AG09319 (cell line): ENCODE measurements at regions not wholly inside any gene's neighbourhood (a gene's known extent, or its start where the extent isn't known, plus 50 kb on each side); places are given as distances from the start of the nearest gene placed in this dataset.

Experiments
- DNase-seq: peaks from one replicate; pipeline ENCODE4 v3.0.0-alpha.2; 2010; ENCODE audit warnings: low read depth; ENCODE audit errors: extremely low read depth
- TF ChIP-seq, protein P1 (sequence below): IDR thresholded peaks from 2 replicates; pipeline ENCODE4 v1.5.1; 2011; ENCODE audit warnings: low read depth, mild to moderate bottlenecking, inconsistent platforms, low read length, moderate library complexity

DNA sequence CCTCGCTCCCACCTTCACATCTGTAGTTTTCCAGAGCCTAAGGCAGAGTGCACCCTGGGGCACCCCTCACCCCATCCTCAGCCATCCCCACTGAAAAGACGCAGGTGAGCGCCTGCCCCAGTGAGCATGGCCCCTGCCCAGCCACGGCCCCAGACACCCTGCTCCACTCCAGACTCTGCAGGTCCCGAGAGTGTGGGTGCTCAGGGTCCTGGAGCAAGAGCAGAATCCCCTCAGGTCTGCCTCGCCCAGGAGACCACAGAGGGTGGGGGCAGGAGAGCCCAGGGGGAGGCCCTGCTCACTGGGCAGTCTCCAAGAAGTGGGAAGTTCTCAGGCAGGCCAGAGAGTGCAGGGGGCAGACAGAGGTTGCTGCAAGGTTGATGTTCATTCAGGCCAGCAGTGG, 158.6 kb upstream of the PPP1R26 start:
- TF ChIP-seq, protein P1, sequence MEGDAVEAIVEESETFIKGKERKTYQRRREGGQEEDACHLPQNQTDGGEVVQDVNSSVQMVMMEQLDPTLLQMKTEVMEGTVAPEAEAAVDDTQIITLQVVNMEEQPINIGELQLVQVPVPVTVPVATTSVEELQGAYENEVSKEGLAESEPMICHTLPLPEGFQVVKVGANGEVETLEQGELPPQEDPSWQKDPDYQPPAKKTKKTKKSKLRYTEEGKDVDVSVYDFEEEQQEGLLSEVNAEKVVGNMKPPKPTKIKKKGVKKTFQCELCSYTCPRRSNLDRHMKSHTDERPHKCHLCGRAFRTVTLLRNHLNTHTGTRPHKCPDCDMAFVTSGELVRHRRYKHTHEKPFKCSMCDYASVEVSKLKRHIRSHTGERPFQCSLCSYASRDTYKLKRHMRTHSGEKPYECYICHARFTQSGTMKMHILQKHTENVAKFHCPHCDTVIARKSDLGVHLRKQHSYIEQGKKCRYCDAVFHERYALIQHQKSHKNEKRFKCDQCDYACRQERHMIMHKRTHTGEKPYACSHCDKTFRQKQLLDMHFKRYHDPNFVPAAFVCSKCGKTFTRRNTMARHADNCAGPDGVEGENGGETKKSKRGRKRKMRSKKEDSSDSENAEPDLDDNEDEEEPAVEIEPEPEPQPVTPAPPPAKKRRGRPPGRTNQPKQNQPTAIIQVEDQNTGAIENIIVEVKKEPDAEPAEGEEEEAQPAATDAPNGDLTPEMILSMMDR: no peak
- no peak for DNase-seq

DNA sequence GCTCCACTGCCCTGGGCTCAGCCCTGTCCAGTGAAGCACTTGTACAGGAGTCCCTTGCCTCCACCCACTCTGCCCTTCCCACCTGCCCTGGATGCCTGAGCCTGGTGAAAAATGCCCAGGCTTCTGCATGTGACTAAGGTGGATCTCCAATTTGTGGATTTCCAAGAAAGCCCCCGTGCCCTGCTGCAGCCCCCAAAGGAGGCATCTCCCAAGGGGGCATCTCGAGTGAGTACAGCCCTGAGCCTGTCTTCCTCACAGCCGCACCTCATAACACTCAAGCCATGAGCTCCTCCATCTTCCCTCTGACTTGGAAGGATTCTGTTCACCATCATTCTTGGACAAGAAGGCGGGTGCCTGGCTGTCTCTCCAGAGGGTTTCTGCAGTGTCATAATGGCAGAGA, 158.0 kb upstream of the PPP1R26 start:
- DNase-seq: no peak
- TF ChIP-seq, protein P1: no peak

DNA sequence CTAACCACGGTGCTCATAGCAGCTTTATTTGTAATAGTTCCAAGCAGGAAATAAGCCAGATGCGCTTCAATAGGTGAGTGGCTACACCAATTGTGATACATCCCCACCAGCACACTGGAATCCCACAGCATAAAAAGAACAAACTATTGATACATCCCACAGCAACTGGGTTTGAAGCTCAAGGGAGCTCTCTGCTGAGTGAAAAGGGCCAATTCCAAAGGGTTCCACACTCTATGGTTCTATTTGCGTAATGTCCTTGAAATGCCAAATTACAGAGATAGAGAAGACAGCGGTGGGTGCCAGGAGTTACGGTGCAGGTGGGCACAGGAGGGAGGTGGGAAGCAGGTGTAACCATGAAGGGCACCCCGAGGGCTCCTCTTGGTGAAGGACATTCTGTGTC, 155.3 kb upstream of the PPP1R26 start:
- no peak for DNase-seq
- TF ChIP-seq, protein P1: no peak

DNA sequence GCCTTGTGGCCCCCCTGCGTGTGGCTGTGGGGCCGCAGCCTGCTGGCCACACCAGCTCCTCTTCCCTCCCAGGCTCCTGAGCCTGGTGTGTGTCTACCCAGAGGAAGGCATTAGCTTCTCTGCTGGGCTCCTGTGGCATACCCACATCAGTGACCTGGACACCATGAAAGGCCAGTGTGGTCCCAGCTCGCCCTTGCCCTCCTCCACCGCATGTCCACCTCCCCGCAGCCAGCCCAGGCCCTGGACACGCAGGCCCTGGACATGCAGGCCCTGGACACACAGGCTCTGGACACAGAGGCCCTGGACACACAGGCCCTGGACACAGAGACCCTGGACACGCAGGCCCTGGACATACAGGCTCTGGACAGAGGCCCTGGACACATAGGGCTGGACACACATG, 153.4 kb upstream of the PPP1R26 start:
- no peak for DNase-seq
- TF ChIP-seq, protein P1: no peak

DNA sequence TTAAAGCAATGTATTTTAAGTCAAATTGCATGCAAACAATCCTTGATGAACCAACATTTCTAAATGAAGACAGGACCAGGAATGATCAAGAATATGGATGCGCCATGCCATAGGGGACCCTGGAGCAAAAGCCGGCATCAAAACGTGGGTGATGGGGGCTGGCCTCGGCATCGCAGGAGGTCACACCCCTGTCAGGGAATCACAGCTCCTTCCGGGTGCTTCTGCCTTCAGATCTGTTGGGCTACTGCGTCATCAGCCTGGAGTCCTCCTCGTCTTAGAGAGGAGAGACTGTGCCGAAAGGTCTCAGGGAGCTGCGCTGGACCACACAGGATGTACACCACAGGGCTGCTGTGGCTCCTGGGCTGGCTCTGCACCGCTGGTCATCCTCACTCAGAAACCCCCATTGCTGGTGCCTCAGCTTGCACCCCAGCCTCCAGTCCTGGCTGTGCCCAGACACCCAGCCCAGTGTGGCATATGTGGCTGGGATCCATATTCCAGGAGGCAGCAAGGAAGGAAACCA, 152.9 kb upstream of the PPP1R26 start:
- no peak for DNase-seq
- TF ChIP-seq, protein P1: no peak

DNA sequence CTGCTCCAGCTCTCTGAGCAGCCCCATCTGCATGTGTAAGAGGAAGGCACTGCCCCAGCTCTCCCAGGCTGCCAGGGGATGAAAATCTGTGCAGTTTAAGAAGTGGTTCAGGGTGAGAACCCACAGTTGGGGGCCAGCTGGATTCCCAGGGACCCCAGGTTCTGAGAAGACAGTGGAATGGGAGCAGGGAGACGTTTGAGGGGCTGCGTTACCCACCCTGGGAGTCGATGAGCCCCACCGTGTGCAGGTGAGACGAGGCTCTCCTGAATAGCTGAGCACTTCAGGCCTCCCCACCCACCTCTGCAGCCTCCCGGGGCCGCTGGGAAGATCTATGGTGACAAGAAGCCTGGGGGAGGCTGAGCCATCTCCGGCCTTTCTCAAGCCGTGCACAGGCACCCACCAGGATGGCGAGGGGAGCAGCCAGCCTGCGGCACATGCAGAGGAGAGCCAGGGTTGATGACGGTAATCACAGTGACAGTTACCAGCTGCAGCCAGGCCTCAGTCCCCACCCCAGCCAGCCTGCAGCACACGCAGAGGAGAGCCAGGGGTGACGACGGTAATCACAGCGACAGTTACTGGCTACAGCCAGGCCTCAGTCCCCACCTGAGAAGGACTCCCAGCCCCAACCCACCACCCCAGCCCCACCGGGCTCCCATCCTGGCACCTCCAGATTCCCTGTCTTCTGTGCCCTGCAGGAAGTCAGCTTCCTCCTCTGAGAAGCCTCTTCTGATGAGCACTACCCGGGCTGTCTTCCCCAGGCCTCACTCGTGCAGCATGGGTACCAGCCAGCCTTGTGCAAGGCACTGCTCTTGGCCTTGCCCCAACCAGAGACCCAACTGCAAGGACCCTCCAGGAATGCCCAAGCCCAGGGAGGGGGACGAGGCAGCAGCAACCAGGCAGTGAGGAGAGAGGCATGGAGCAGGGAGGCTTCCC, 150.8 kb upstream of the PPP1R26 start:
- no peak for DNase-seq
- TF ChIP-seq, protein P1: no peak

DNA sequence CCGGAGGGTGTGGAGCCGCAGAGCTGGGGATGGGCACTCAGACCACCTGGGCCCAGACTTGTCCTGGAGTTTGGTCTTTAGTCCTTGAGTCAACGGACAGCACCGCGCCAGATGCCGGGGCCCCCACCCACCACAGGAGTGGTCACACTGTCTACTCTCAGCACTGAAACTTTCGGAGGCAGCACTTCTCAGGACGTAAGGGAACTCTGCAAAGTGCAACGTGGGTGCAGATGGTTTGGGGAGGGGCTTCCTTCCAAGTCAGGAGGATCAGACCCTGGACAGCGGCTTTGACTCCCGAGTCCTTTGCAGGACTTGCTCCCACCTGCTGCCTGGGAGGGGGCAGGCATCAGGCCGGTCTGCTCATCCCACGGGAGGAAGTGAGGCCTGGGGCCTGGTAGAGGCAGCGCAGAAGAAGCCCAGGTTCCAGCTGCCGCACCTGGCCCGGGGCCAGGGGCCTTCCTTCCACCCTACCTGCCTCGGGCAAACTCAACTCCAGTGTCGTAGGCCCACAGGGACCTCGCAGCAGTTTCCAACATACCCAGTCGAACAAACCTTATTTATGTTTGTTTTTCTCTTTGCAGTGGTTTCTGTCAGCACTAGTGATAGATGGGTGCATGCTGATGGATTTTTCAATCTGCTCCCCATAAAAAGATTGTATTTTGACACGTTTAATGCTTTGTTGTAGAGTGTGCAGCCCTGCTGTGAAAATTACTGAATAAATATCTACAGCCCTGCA, 149.8 kb upstream of the PPP1R26 start:
- TF ChIP-seq, protein P1: no peak
- DNase-seq: no peak
